Pancreas (tissue), 10 donors: ENCODE measurements at regions not wholly inside any gene's neighbourhood (a gene's known extent, or its start where the extent isn't known, plus 50 kb on each side); places are given as distances from the start of the nearest gene placed in this dataset.

Experiments
- ATAC-seq, 4 donors: fragments of 200-7000 bp; cut with Tn5 transposase; one replicate each; pipeline versions ENCODE4 v1.8.0 to v1.9.1; 2020; ENCODE audit warnings: mild to moderate bottlenecking in 4 of 4, moderate library complexity in 4 of 4
- DNase-seq, 6 donors: peaks; one replicate each; pipeline ENCODE4 v3.0.0-alpha.2; 2020
- FAIRE-seq: peaks from 2 replicates; lab custom pipeline; 2012; peaks lifted over from hg19 to GRCh38; lab: Jason Lieb, UNC
- H3K27ac ChIP-seq, 4 donors: fragments of 200-600 bp; sonication (generic); 1 replicate in 3 of 4; 2 replicates in 1 of 4; pipeline versions ENCODE4 v1.5.0 to v1.8.0; 2020
- H3K27me3 ChIP-seq, 4 donors: fragments of 200-600 bp; one replicate each; pipeline ENCODE4 v1.8.0; 2021
- H3K36me3 ChIP-seq, 3 donors: fragments of 200-600 bp; sonication (generic) in 1 of 3; one replicate each; pipeline versions ENCODE4 v1.5.0 to v1.8.0; 2020 to 2021
- H3K4me1 ChIP-seq, 3 donors: fragments of 200-600 bp; one replicate each; pipeline ENCODE4 v1.8.0; 2021
- H3K4me3 ChIP-seq, 4 donors: fragments of 200-600 bp; sonication (generic) in 2 of 4; one replicate each; pipeline versions ENCODE4 v1.5.0 to v1.8.0; 2020 to 2021
- H3K9me3 ChIP-seq, 4 donors: fragments of 200-600 bp; one replicate each; pipeline ENCODE4 v1.8.0; 2021
- CTCF ChIP-seq, 4 donors: fragments of 200-600 bp; sonication (generic) in 3 of 4; IDR thresholded peaks; one replicate each; pipeline versions ENCODE4 v1.5.0 to v1.8.0; 2021; ENCODE audit warnings: antibody characterized with exemption in 4 of 4
- WGBS, 2 donors: extraction: QIAGEN DNeasy Blood & Tissue Kit; methylation state at CpG; one replicate each; pipeline ENCODE4 v1.1.7; 2013; 5-methylcytosine and 5-hydroxymethylcytosine counted together
- intact Hi-C, 3 donors: fragments of 100-400 bp; cut with DNase I; formaldehyde crosslinking; loops; one replicate each; pipeline versions ENCODE4 v1.11.1 to v1.14.2; 2022
- donor health status: healthy with polysubstance abuse.
- donor health status: DM: no; HTN: no; CAD: no; lungs with moderate emphysema.
- donor health status: DM: no; HTN: no; CAD: no.
- donor health status: control.
- donor health status: control.
- donor health status: Bipolar disorder and iron deficiency.
- donor health status: DM: yes; HTN: yes; CAD: no.
- donor health status: DM: no; HTN: no; CAD: no.
- donor health status: DM: no; HTN: no; CAD: no.
- donor health status: DM: yes; HTN: yes; CAD: no.

GRCh38 chr1:218224101-218224500 lies 61.0 kb upstream of the RRP15 start:
- Histone ChIP-seq H3K27me3 (no peaks in the 10 kb centered on the region), H3K4me3 (no peak overlapping the region), H3K36me3 (no peaks in the 10 kb centered on the region), H3K4me1 (no peaks in the 10 kb centered on the region), H3K27ac (no peak overlapping the region), H3K9me3 (no peaks in the 10 kb centered on the region)
- DNase-seq, result no peak
- FAIRE-seq, result no peak
- 67 to 70% methylated on average over 1 of the region's 1 CpG for WGBS, 2 donors
- intact Hi-C loops, result no loop called here
- TF ChIP-seq CTCF (IDR thresholded peaks at IDR 0.05), result no peak
- ATAC-seq, result no peak

GRCh38 chr1:218226005-218226404 lies 59.1 kb upstream of the RRP15 start:
- Histone ChIP-seq H3K9me3 (no peaks in the 10 kb centered on the region), H3K4me1 (no peaks in the 10 kb centered on the region), H3K27ac (no peak overlapping the region), H3K36me3 (no peaks in the 10 kb centered on the region), H3K4me3 (no peak overlapping the region), H3K27me3 (no peaks in the 10 kb centered on the region)
- 16% methylated on average over 5 of the region's 5 CpGs for WGBS, 2 donors
- TF ChIP-seq CTCF (IDR thresholded peaks at IDR 0.05), result no peak
- intact Hi-C loops, result no loop called here
- no peak for DNase-seq
- FAIRE-seq, result no peak
- ATAC-seq, result no peak
